ENCODE measurements at regions not wholly inside any gene's neighbourhood (a gene's known extent, or its start where the extent isn't known, plus 50 kb on each side); places are given as distances from the start of the nearest gene placed in this dataset.

GRCh38 chr5:153067869-153068268, 422.6 kb upstream of the GRIA1 start (continued):
- no peak for TF ChIP-seq SCRT1 (tag by site-specific recombination; IDR thresholded peaks at IDR 0.05; ENCODE audit: borderline replicate concordance)
- no peak for TF ChIP-seq TSHZ1 (tag by site-specific recombination; IDR thresholded peaks at IDR 0.05; ENCODE audit: borderline replicate concordance)

- Histone ChIP-seq H3K4me1 (ENCODE audit: control insufficient read depth, insufficient read depth, low read length) (no peaks in the 10 kb centered on the region), H3K36me3 (ENCODE audit: control insufficient read depth in 2 of 2, insufficient read depth in 1 of 2, low read length in 2 of 2) (no peaks in the 10 kb centered on the region), H3K4me3 (ENCODE audit: low read depth, low read length) (no peak overlapping the region), H3K9me3 (ENCODE audit: control insufficient read depth, insufficient read depth, low read depth, low read length) (no peaks in the 10 kb centered on the region), H3K27ac (ENCODE audit: extremely low read depth, low read depth, low read length) (no peak overlapping the region)
- TF ChIP-seq ZBTB48 (tag by site-specific recombination; IDR thresholded peaks at IDR 0.05) (no peak), ZNF514 (tag by site-specific recombination; IDR thresholded peaks at IDR 0.05) (no peak), ZNF660 (tag by site-specific recombination; IDR thresholded peaks at IDR 0.05) (no peak), ZBTB8A (tag by site-specific recombination; IDR thresholded peaks at IDR 0.05) (no peak), ZNF548 (tag by site-specific recombination; IDR thresholded peaks at IDR 0.05) (no peak), PRDM6 (tag by site-specific recombination; IDR thresholded peaks at IDR 0.05) (no peak), ZSCAN18 (tag by site-specific recombination; IDR thresholded peaks at IDR 0.05) (no peak), TCF7L2 (IDR thresholded peaks at IDR 0.05; ENCODE audit: borderline replicate concordance, low read depth, low read length) (no peak), ZNF768 (tag by site-specific recombination; IDR thresholded peaks at IDR 0.05) (no peak), ZNF76 (tag by site-specific recombination; IDR thresholded peaks at IDR 0.05; ENCODE audit: borderline replicate concordance, low read depth) (no peak), ZNF211 (tag by site-specific recombination; IDR thresholded peaks at IDR 0.05; ENCODE audit: low read depth) (no peak), ZFHX2 (tag by site-specific recombination; conservative IDR thresholded peaks at IDR 0.05) (no peak), ZNF184 (tag by site-specific recombination; IDR thresholded peaks at IDR 0.05) (no peak), ZNF133 (tag by site-specific recombination; IDR thresholded peaks at IDR 0.05) (no peak)
- TF ChIP-seq, protein P1, sequence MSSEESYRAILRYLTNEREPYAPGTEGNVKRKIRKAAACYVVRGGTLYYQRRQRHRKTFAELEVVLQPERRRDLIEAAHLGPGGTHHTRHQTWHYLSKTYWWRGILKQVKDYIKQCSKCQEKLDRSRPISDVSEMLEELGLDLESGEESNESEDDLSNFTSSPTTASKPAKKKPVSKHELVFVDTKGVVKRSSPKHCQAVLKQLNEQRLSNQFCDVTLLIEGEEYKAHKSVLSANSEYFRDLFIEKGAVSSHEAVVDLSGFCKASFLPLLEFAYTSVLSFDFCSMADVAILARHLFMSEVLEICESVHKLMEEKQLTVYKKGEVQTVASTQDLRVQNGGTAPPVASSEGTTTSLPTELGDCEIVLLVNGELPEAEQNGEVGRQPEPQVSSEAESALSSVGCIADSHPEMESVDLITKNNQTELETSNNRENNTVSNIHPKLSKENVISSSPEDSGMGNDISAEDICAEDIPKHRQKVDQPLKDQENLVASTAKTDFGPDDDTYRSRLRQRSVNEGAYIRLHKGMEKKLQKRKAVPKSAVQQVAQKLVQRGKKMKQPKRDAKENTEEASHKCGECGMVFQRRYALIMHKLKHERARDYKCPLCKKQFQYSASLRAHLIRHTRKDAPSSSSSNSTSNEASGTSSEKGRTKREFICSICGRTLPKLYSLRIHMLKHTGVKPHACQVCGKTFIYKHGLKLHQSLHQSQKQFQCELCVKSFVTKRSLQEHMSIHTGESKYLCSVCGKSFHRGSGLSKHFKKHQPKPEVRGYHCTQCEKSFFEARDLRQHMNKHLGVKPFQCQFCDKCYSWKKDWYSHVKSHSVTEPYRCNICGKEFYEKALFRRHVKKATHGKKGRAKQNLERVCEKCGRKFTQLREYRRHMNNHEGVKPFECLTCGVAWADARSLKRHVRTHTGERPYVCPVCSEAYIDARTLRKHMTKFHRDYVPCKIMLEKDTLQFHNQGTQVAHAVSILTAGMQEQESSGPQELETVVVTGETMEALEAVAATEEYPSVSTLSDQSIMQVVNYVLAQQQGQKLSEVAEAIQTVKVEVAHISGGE (tag by site-specific recombination; conservative IDR thresholded peaks at IDR 0.05; ENCODE audit: low read depth): no peak
- TF ChIP-seq, protein P2, sequence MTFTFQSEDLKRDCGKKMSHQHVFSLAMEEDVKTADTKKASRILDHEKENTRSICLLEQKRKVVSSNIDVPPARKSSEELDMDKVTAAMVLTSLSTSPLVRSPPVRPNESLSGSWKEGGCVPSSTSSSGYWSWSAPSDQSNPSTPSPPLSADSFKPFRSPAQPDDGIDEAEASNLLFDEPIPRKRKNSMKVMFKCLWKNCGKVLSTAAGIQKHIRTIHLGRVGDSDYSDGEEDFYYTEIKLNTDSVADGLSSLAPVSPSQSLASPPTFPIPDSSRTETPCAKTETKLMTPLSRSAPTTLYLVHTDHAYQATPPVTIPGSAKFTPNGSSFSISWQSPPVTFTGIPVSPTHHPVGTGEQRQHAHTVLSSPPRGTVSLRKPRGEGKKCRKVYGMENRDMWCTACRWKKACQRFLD (tag by site-specific recombination; IDR thresholded peaks at IDR 0.05): no peak
- ChIA-PET CTCF (interaction anchor here (0.6 kb wide), 1 partner anchor 662 kb away, joined by 3 read pairs; no protein-coding TSS in a partner anchor), POLR2A (no interaction called here)
These were observed 411.1 kb upstream of the GRIA1 start for GRCh38 chr5:153079396-153079795.
